Endothelial cell (in vitro differentiated cells): ENCODE measurements at regions not wholly inside any gene's neighbourhood (a gene's known extent, or its start where the extent isn't known, plus 50 kb on each side); places are given as distances from the start of the nearest gene placed in this dataset.

ENCODE experiments used
- DNase-seq: peaks from one replicate; pipeline ENCODE4 v3.0.0; 2021; ENCODE audit warnings: low spot score
- H3K27ac Mint-ChIP-seq: one replicate; pipeline ENCODE4 v1.8.0; 2021; ENCODE audit warnings: mixed read lengths, inconsistent platforms; ENCODE audit not compliant: unreplicated experiment
- H3K27me3 Mint-ChIP-seq: one replicate; pipeline ENCODE4 v1.8.0; 2021; ENCODE audit warnings: mild to moderate bottlenecking, moderate library complexity, mixed read lengths, inconsistent platforms; ENCODE audit not compliant: unreplicated experiment
- H3K36me3 Mint-ChIP-seq: one replicate; pipeline ENCODE4 v1.8.0; 2021; ENCODE audit warnings: mild to moderate bottlenecking, low read depth, mixed read lengths, inconsistent platforms; ENCODE audit not compliant: unreplicated experiment
- H3K4me1 Mint-ChIP-seq: one replicate; pipeline ENCODE4 v1.8.0; 2021; ENCODE audit warnings: mild to moderate bottlenecking, mixed read lengths, inconsistent platforms; ENCODE audit not compliant: unreplicated experiment
- H3K4me3 Mint-ChIP-seq: one replicate; pipeline ENCODE4 v1.8.0; 2021; ENCODE audit warnings: mild to moderate bottlenecking, mixed read lengths, inconsistent platforms; ENCODE audit not compliant: unreplicated experiment
- H3K9me3 Mint-ChIP-seq: one replicate; pipeline ENCODE4 v1.8.0; 2021; ENCODE audit warnings: mixed read lengths, inconsistent platforms; ENCODE audit not compliant: unreplicated experiment
- TF ChIP-seq, protein P1 (sequence below): fragments of 200-600 bp; sonication (generic); IDR thresholded peaks from one replicate; pipeline ENCODE4 v1.5.0; 2021; ENCODE audit warnings: antibody characterized with exemption; ENCODE audit not compliant: unreplicated experiment

GRCh38 chr2:7121851-7122250, 204.6 kb downstream of the RNF144A start:
- DNase-seq, result no peak
- H3K9me3 Mint-ChIP-seq, result no peaks in the 10 kb centered on the region
- H3K4me1 Mint-ChIP-seq, result no peaks in the 10 kb centered on the region
- H3K36me3 Mint-ChIP-seq, result no peaks in the 10 kb centered on the region
- TF ChIP-seq, protein P1, sequence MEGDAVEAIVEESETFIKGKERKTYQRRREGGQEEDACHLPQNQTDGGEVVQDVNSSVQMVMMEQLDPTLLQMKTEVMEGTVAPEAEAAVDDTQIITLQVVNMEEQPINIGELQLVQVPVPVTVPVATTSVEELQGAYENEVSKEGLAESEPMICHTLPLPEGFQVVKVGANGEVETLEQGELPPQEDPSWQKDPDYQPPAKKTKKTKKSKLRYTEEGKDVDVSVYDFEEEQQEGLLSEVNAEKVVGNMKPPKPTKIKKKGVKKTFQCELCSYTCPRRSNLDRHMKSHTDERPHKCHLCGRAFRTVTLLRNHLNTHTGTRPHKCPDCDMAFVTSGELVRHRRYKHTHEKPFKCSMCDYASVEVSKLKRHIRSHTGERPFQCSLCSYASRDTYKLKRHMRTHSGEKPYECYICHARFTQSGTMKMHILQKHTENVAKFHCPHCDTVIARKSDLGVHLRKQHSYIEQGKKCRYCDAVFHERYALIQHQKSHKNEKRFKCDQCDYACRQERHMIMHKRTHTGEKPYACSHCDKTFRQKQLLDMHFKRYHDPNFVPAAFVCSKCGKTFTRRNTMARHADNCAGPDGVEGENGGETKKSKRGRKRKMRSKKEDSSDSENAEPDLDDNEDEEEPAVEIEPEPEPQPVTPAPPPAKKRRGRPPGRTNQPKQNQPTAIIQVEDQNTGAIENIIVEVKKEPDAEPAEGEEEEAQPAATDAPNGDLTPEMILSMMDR, result no peak
- no peak overlapping the region for H3K4me3 Mint-ChIP-seq
- no peaks in the 10 kb centered on the region for H3K27me3 Mint-ChIP-seq
- no peak overlapping the region for H3K27ac Mint-ChIP-seq

DNA sequence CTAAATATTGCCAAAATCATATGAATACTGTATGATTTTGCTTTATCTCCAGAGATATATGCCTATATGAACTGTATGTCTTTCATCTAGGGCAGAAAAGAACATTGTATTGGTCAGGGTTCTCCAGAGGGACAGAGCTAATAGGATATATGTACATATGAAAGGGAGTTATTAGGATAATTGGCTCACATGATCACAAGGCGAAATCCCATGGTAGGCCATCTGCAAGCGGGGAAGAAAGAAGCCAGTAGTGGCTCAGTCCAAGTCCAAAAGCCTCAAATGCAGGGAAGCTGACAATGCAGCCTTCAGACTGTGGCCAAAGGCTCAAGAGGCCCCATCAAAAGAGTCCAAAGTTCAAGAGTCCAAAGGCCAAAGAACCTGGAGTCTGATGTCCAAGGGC, 209.9 kb downstream of the RNF144A start:
- no peak for DNase-seq
- Mint-ChIP-seq H3K27ac (no peak overlapping the region), H3K36me3 (no peaks in the 10 kb centered on the region), H3K4me3 (no peak overlapping the region), H3K4me1 (no peaks in the 10 kb centered on the region), H3K27me3 (peaks cover 3% of the 10 kb centered on the region), H3K9me3 (no peaks in the 10 kb centered on the region)
- TF ChIP-seq, protein P1, result no peak

DNA sequence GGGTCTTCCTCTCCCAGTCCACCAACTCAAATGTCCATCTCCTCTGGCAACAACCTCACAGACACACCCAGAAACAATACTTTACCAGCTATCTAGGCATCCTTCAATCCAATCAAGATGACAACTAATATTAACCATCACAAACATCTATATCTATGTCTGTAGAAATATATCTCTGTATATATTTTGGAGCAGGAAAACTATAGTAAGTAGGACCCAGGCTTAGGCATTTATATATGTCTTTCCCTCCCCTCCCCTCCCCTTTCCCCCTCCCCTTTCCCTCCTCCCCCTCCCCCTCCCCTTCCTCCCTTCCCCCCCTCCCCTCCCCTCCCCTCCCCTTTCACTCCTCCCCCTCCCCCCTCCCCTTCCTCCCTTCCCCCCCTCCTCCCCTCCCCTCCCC, 210.5 kb downstream of the RNF144A start:
- Mint-ChIP-seq H3K4me1 (no peaks in the 10 kb centered on the region), H3K27ac (no peak overlapping the region), H3K9me3 (no peaks in the 10 kb centered on the region), H3K4me3 (no peak overlapping the region), H3K36me3 (no peaks in the 10 kb centered on the region), H3K27me3 (peaks cover 3% of the 10 kb centered on the region)
- DNase-seq, result no peak
- TF ChIP-seq, protein P1, result no peak

- Mint-ChIP-seq H3K36me3 (no peaks in the 10 kb centered on the region), H3K27me3 (peaks cover 4% of the 10 kb centered on the region), H3K4me1 (no peaks in the 10 kb centered on the region), H3K27ac (no peak overlapping the region), H3K4me3 (no peak overlapping the region), H3K9me3 (no peaks in the 10 kb centered on the region)
- DNase-seq, result no peak
- TF ChIP-seq, protein P1, result no peak
Measured at GRCh38 chr2:7131261-7131660, 214.0 kb downstream of the RNF144A start.

DNA sequence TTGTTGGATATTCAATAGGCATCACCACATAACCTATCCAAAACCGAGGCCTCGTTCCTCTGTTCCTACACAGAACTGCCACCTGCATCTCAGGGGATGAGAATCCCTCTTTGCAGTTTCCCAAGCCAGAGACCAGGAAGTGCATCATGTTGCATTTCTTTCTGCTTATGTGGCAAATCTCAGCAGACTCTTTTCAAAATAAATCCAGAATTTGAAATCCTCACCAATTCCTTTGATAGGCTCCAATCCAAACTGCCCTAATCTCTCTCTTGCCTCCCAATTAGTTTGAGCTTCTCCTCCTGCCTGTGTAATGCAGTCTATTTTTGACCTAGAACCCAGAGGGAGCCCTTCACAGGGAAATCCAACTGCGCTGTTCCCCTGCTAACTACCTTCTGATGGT, 215.5 kb downstream of the RNF144A start:
- TF ChIP-seq, protein P1, result no peak
- DNase-seq, result no peak
- no peaks in the 10 kb centered on the region for H3K36me3 Mint-ChIP-seq
- H3K4me3 Mint-ChIP-seq, result no peak overlapping the region
- H3K27me3 Mint-ChIP-seq, result peaks cover 3% of the 10 kb centered on the region
- H3K9me3 Mint-ChIP-seq, result no peaks in the 10 kb centered on the region
- H3K27ac Mint-ChIP-seq, result no peak overlapping the region
- H3K4me1 Mint-ChIP-seq, result no peaks in the 10 kb centered on the region
